IMR-90 (cell line): ENCODE measurements at regions not wholly inside any gene's neighbourhood (a gene's known extent, or its start where the extent isn't known, plus 50 kb on each side); places are given as distances from the start of the nearest gene placed in this dataset.

Source experiments
- BHLHE40 ChIP-seq: fragments of 150-350 bp; IDR thresholded peaks from 2 replicates; pipeline ENCODE4 v1.6.1; 2016; ENCODE audit warnings: mild to moderate bottlenecking, low read depth, low read length
- CEBPB ChIP-seq: IDR thresholded peaks from 2 replicates; pipeline ENCODE4 v1.6.1; 2012; ENCODE audit warnings: low read depth, low read length, improper control_type of control experiment
- CTCF ChIP-seq: conservative IDR thresholded peaks from 2 replicates; pipeline ENCODE4 v1.5.1; 2012; ENCODE audit warnings: mild to moderate bottlenecking, low read depth, low read length, improper control_type of control experiment
- MAZ ChIP-seq: IDR thresholded peaks from 2 replicates; pipeline ENCODE4 v1.6.1; 2012; ENCODE audit warnings: low read depth, mild to moderate bottlenecking, low read length, improper control_type of control experiment, moderate library complexity, borderline replicate concordance
- MXI1 ChIP-seq: IDR thresholded peaks from 2 replicates; pipeline ENCODE4 v1.6.1; 2012; ENCODE audit warnings: low read depth, mild to moderate bottlenecking, low read length, moderate library complexity, borderline replicate concordance
- NFE2L2 ChIP-seq: fragments of 150-350 bp; IDR thresholded peaks from 2 replicates; pipeline ENCODE4 v1.6.1; 2016; ENCODE audit warnings: low read depth, mild to moderate bottlenecking, low read length
- POLR2A ChIP-seq: IDR thresholded peaks from 2 replicates; pipeline ENCODE4 v1.6.1; 2012; ENCODE audit warnings: mild to moderate bottlenecking, low read depth, low read length
- RAD21 ChIP-seq: IDR thresholded peaks from 2 replicates; pipeline ENCODE4 v1.6.1; 2012; ENCODE audit warnings: low read length, improper control_type of control experiment
- SMC3 ChIP-seq: fragments of 150-350 bp; IDR thresholded peaks from 2 replicates; pipeline ENCODE4 v1.6.1; 2016; ENCODE audit warnings: low read depth, mild to moderate bottlenecking, antibody characterized with exemption, low read length, moderate library complexity
- TF ChIP-seq, protein P1 (sequence below): fragments of 150-350 bp; IDR thresholded peaks from 2 replicates; pipeline ENCODE4 v1.6.1; 2017; ENCODE audit warnings: mild to moderate bottlenecking, antibody characterized with exemption, low read length, low read depth

- TF ChIP-seq CTCF: no peak
- no peak for TF ChIP-seq BHLHE40
- no peak for TF ChIP-seq RAD21
- TF ChIP-seq POLR2A: no peak
- no peak for TF ChIP-seq MAZ
- TF ChIP-seq MXI1: no peak
- TF ChIP-seq CEBPB: no peak
- TF ChIP-seq SMC3: no peak
- TF ChIP-seq NFE2L2: no peak
- TF ChIP-seq, protein P1, sequence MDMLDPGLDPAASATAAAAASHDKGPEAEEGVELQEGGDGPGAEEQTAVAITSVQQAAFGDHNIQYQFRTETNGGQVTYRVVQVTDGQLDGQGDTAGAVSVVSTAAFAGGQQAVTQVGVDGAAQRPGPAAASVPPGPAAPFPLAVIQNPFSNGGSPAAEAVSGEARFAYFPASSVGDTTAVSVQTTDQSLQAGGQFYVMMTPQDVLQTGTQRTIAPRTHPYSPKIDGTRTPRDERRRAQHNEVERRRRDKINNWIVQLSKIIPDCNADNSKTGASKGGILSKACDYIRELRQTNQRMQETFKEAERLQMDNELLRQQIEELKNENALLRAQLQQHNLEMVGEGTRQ: no peak
Measured at GRCh38 chr9:82650368-82650767, 412.6 kb downstream of the RASEF start.
